H9 (cell line): ENCODE measurements at regions not wholly inside any gene's neighbourhood (a gene's known extent, or its start where the extent isn't known, plus 50 kb on each side); places are given as distances from the start of the nearest gene placed in this dataset.

Source experiments
- DNase-seq: peaks from one replicate; pipeline ENCODE4 v3.0.0-alpha.2; 2017
- H2AFZ ChIP-seq: one replicate; pipeline ENCODE4 v1.6.1; 2013; ENCODE audit warnings: mild to moderate bottlenecking, low read length, control low read depth, moderate library complexity
- H2AK5ac ChIP-seq: 2 replicates; pipeline ENCODE4 v1.6.1; 2013; ENCODE audit warnings: low read length, control low read depth, mixed read lengths; ENCODE audit not compliant: insufficient read length
- H2BK120ac ChIP-seq: one replicate; pipeline ENCODE4 v1.6.1; 2013; ENCODE audit warnings: low read depth, mild to moderate bottlenecking, low read length, control low read depth, inconsistent platforms; ENCODE audit not compliant: poor library complexity, severe bottlenecking
- H2BK12ac ChIP-seq: 2 replicates; pipeline ENCODE4 v1.6.1; 2013; ENCODE audit warnings: low read length, control low read depth, mixed read lengths, low read depth; ENCODE audit not compliant: insufficient read length
- H2BK15ac ChIP-seq: 2 replicates; pipeline ENCODE4 v1.6.1; 2013; ENCODE audit warnings: low read depth, low read length, control low read depth
- H2BK20ac ChIP-seq: one replicate; pipeline ENCODE4 v1.6.1; 2013; ENCODE audit warnings: low read depth, mild to moderate bottlenecking, low read length, control low read depth, inconsistent platforms; ENCODE audit not compliant: poor library complexity, severe bottlenecking
- H2BK5ac ChIP-seq: 2 replicates; pipeline ENCODE4 v1.6.1; 2013; ENCODE audit warnings: low read length, control low read depth, mixed read lengths; ENCODE audit not compliant: insufficient read length
- H3K14ac ChIP-seq: 2 replicates; pipeline ENCODE4 v1.6.1; 2013; ENCODE audit warnings: low read length, control low read depth; ENCODE audit not compliant: insufficient read depth
- H3K18ac ChIP-seq: 2 replicates; pipeline ENCODE4 v1.6.1; 2013; ENCODE audit warnings: low read depth, mild to moderate bottlenecking, mixed read lengths, low read length, control low read depth; ENCODE audit not compliant: insufficient read length
- H3K23ac ChIP-seq: 2 replicates; pipeline ENCODE4 v1.6.1; 2013; ENCODE audit warnings: low read length, control low read depth, mixed read lengths, low read depth; ENCODE audit not compliant: insufficient read length
- H3K23me2 ChIP-seq: 2 replicates; pipeline ENCODE4 v1.6.1; 2013; ENCODE audit warnings: low read depth, mild to moderate bottlenecking, mixed read lengths, low read length, control low read depth; ENCODE audit not compliant: insufficient read length, poor library complexity, severe bottlenecking
- H3K27ac ChIP-seq: 2 replicates; pipeline ENCODE4 v1.5.1; 2013; ENCODE audit warnings: low read length, control low read depth, mixed read lengths, low read depth; ENCODE audit not compliant: insufficient read length
- H3K27me3 ChIP-seq: 2 replicates; pipeline ENCODE4 v1.6.1; 2013; ENCODE audit warnings: low read length, control low read depth, inconsistent platforms; ENCODE audit not compliant: insufficient read depth
- H3K4ac ChIP-seq: 2 replicates; pipeline ENCODE4 v1.6.1; 2013; ENCODE audit warnings: low read depth, mild to moderate bottlenecking, control low read depth, inconsistent platforms, low read length, moderate library complexity
- H3K4me1 ChIP-seq: 2 replicates; pipeline ENCODE4 v1.6.1; 2013; ENCODE audit warnings: low read length, control low read depth, inconsistent platforms; ENCODE audit not compliant: insufficient read depth
- H3K4me2 ChIP-seq: 2 replicates; pipeline ENCODE4 v1.6.1; 2013; ENCODE audit warnings: low read length, control low read depth, mixed read lengths; ENCODE audit not compliant: insufficient read length, insufficient read depth
- H3K56ac ChIP-seq: 2 replicates; pipeline ENCODE4 v1.6.1; 2013; ENCODE audit warnings: low read depth, mild to moderate bottlenecking, mixed read lengths, low read length, control low read depth; ENCODE audit not compliant: insufficient read length
- H3K79me1 ChIP-seq: 2 replicates; pipeline ENCODE4 v1.6.1; 2013; ENCODE audit warnings: low read depth, mild to moderate bottlenecking, moderate library complexity, low read length, control low read depth, inconsistent platforms; ENCODE audit not compliant: insufficient read depth, poor library complexity, severe bottlenecking
- H3K79me2 ChIP-seq: 2 replicates; pipeline ENCODE4 v1.6.1; 2013; ENCODE audit warnings: low read length, control low read depth, inconsistent platforms; ENCODE audit not compliant: insufficient read depth
- H3K9ac ChIP-seq: 2 replicates; pipeline ENCODE4 v1.6.1; 2013; ENCODE audit warnings: low read length, control low read depth, mixed read lengths; ENCODE audit not compliant: insufficient read length; ENCODE audit errors: extremely low read depth
- H3K9me3 ChIP-seq: one replicate; pipeline ENCODE4 v1.6.1; 2013; ENCODE audit warnings: low read depth, low read length, inconsistent platforms; ENCODE audit not compliant: control insufficient read depth
- H3T11ph ChIP-seq: one replicate; pipeline ENCODE4 v1.6.1; 2013; ENCODE audit warnings: mild to moderate bottlenecking, low read length, control low read depth, inconsistent platforms
- H4K20me1 ChIP-seq: one replicate; pipeline ENCODE4 v1.6.1; 2013; ENCODE audit not compliant: control insufficient read depth, insufficient read length, insufficient read depth
- H4K5ac ChIP-seq: 2 replicates; pipeline ENCODE4 v1.6.1; 2013; ENCODE audit warnings: low read depth, mild to moderate bottlenecking, mixed read lengths, low read length, control low read depth; ENCODE audit not compliant: insufficient read length
- H4K8ac ChIP-seq: replicated peaks from 2 replicates; pipeline ENCODE4 v1.6.1; 2013; ENCODE audit warnings: low read length, control low read depth, mixed read lengths, low read depth; ENCODE audit not compliant: insufficient read length
- H4K91ac ChIP-seq: 2 replicates; pipeline ENCODE4 v1.6.1; 2013; ENCODE audit warnings: low read depth, mild to moderate bottlenecking, moderate library complexity, mixed read lengths, low read length, control low read depth; ENCODE audit not compliant: insufficient read length
- H3K27ac Mint-ChIP-seq, 3 experiments: 2 replicates in 2 of 3; 3 replicates in 1 of 3; pipeline ENCODE4 v1.8.0; 2020 to 2021; ENCODE audit warnings: mixed read lengths in 3 of 3, mild to moderate bottlenecking in 1 of 3, moderate library complexity in 1 of 3
- H3K27me3 Mint-ChIP-seq: 2 replicates; pipeline ENCODE4 v1.8.0; 2021; ENCODE audit warnings: low read depth, mild to moderate bottlenecking, moderate library complexity, mixed read lengths
- H3K36me3 Mint-ChIP-seq, 3 experiments: 2 replicates in 2 of 3; 3 replicates in 1 of 3; pipeline ENCODE4 v1.8.0; 2020 to 2021; ENCODE audit warnings: low read depth in 3 of 3, mixed read lengths in 3 of 3; ENCODE audit not compliant: insufficient read depth in 1 of 3
- H3K4me1 Mint-ChIP-seq, 2 experiments: 2 replicates each; pipeline ENCODE4 v1.8.0; 2020; ENCODE audit warnings: mixed read lengths in 2 of 2
- H3K4me3 Mint-ChIP-seq, 2 experiments: 2 replicates in 1 of 2; 3 replicates in 1 of 2; pipeline ENCODE4 v1.8.0; 2020 to 2021; ENCODE audit warnings: mild to moderate bottlenecking in 2 of 2, mixed read lengths in 2 of 2, moderate library complexity in 1 of 2
- H3K9me3 Mint-ChIP-seq, 2 experiments: 2 replicates in 1 of 2; 3 replicates in 1 of 2; pipeline ENCODE4 v1.8.0; 2020; ENCODE audit warnings: mild to moderate bottlenecking in 2 of 2, mixed read lengths in 2 of 2, moderate library complexity in 1 of 2
- WGBS: extraction: QIAGEN DNeasy Blood & Tissue Kit; methylation state at CpG from one replicate; pipeline ENCODE4 v1.1.7; 2013; ENCODE audit warnings: missing lambda C conversion rate, low lambda C conversion rate, mixed read lengths; ENCODE audit not compliant: insufficient read length; ENCODE audit errors: extremely low coverage; 5-methylcytosine and 5-hydroxymethylcytosine counted together
- TF ChIP-seq, protein P1 (sequence below): fragments of 200-600 bp; sonication (generic); conservative IDR thresholded peaks from 3 replicates; pipeline ENCODE4 v1.8.0; 2021; ENCODE audit warnings: antibody characterized with exemption, mild to moderate bottlenecking

DNA sequence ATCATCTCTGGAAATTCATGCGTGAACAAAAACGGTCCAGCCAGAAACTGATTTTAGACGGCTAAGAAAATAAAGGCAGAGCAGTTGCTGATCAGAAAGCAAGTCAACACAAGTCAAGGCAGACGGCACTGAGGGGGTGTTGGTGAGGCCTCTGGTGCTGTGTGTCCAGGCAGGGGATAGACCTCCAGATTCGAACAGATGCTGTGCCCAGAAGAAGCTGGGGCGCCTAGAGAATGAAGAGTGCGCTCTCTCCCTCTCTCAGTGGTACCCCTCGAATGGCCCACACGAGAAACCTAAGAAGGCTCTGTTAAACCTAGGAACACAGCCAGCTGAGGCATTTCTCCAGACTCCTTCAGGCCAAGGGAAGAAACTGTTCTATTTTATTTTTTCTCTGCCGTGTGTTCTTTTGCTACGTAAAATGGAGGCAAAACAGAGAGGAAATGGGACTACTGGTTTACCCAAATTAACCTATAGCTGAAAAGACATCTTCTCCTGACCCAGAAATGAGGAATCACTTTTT is 178.3 kb downstream of the PMP22 start:
- no peaks in the 10 kb centered on the region for H3K27me3 ChIP-seq
- H4K5ac ChIP-seq = no peak overlapping the region
- H3K27ac Mint-ChIP-seq = peak overlapping the region; percentile 29 to 71 (median 42); a peak in 3 of 7 replicates
- H3K9ac ChIP-seq = no peak overlapping the region
- H3K4me1 Mint-ChIP-seq = peaks cover 38 to 44% of the 10 kb centered on the region in 2 experiments
- H3K79me1 ChIP-seq = no peaks in the 10 kb centered on the region
- no peak overlapping the region for H4K91ac ChIP-seq
- H2BK20ac ChIP-seq = no peak overlapping the region
- H3K36me3 Mint-ChIP-seq = no peaks in the 10 kb centered on the region
- WGBS = no CpG with 5 or more reads among the region's 11 CpGs
- no peak overlapping the region for H3K4me3 Mint-ChIP-seq
- no peak for DNase-seq
- H4K20me1 ChIP-seq = no peaks in the 10 kb centered on the region
- H2BK15ac ChIP-seq = no peak overlapping the region
- no peak overlapping the region for H2BK5ac ChIP-seq
- no peak overlapping the region for H3K4ac ChIP-seq
- H3K56ac ChIP-seq = no peak overlapping the region
- H3K4me1 ChIP-seq = peaks cover 10% of the 10 kb centered on the region
- no peak overlapping the region for H3K23ac ChIP-seq
- H3K27ac ChIP-seq = no peak overlapping the region
- no peak overlapping the region for H2AK5ac ChIP-seq
- H3K9me3 ChIP-seq = no peaks in the 10 kb centered on the region
- H4K8ac ChIP-seq = no peak overlapping the region
- no peaks in the 10 kb centered on the region for H3K23me2 ChIP-seq
- H3K4me2 ChIP-seq = no peak overlapping the region
- H3K9me3 Mint-ChIP-seq = no peaks in the 10 kb centered on the region
- no peaks in the 10 kb centered on the region for H3K27me3 Mint-ChIP-seq
- H3T11ph ChIP-seq = no peak overlapping the region
- TF ChIP-seq, protein P1, sequence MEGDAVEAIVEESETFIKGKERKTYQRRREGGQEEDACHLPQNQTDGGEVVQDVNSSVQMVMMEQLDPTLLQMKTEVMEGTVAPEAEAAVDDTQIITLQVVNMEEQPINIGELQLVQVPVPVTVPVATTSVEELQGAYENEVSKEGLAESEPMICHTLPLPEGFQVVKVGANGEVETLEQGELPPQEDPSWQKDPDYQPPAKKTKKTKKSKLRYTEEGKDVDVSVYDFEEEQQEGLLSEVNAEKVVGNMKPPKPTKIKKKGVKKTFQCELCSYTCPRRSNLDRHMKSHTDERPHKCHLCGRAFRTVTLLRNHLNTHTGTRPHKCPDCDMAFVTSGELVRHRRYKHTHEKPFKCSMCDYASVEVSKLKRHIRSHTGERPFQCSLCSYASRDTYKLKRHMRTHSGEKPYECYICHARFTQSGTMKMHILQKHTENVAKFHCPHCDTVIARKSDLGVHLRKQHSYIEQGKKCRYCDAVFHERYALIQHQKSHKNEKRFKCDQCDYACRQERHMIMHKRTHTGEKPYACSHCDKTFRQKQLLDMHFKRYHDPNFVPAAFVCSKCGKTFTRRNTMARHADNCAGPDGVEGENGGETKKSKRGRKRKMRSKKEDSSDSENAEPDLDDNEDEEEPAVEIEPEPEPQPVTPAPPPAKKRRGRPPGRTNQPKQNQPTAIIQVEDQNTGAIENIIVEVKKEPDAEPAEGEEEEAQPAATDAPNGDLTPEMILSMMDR = no peak
- H3K14ac ChIP-seq = peak overlapping the region; percentile 31; the same call in 1 of the 2 replicates
- no peaks in the 10 kb centered on the region for H3K79me2 ChIP-seq
- no peak overlapping the region for H3K18ac ChIP-seq
- no peak overlapping the region for H2BK12ac ChIP-seq
- no peak overlapping the region for H2AFZ ChIP-seq
- H2BK120ac ChIP-seq = no peak overlapping the region
